ENCODE measurements at regions not wholly inside any gene's neighbourhood (a gene's known extent, or its start where the extent isn't known, plus 50 kb on each side); places are given as distances from the start of the nearest gene placed in this dataset.

DNA sequence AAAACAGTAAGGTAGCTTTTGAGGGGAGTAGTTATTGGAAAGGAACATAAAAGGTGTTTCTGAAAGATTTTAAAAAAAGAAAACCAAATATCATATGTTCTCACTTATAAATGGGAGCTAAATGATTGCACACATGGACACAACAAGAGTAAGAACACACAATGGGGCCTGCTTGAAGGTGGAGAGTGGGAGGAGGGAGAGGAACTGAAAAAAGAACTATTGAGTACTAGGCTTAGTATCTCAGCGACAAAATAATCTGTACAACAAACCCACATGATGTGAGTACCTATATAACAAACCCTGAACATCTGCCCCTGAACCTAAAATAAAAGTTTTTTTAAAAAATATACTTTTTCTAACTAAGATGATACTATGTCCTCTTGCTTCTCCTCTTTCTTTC is 138.3 kb downstream of the CGGBP1 start:
- H3K9me3 ChIP-seq (ENCODE audit: control insufficient read depth in 2 of 2, insufficient read depth in 1 of 2, low read length in 1 of 2), result peaks cover 0 to 6% of the 10 kb centered on the region in 2 donors
- no peaks in the 10 kb centered on the region for H3K27me3 ChIP-seq (ENCODE audit: control insufficient read depth in 2 of 2, insufficient read depth in 1 of 2, low read length in 1 of 2)
- no peaks in the 10 kb centered on the region for H3K36me3 ChIP-seq (ENCODE audit: control insufficient read depth in 2 of 2, insufficient read depth in 2 of 2, low read length in 1 of 2)
- H3K27ac ChIP-seq (ENCODE audit: low read depth in 1 of 2, low read length in 1 of 2), result no peak overlapping the region
- no peak overlapping the region for H3K4me3 ChIP-seq (ENCODE audit: low read length in 2 of 2)
- WGBS, result 85% methylated on average over 1 of the region's 1 CpG
- DNase-seq (ENCODE audit: low read depth in 6 of 9, low spot score in 9 of 9), result no peak
- no peaks in the 10 kb centered on the region for H3K4me1 ChIP-seq (ENCODE audit: control insufficient read depth in 2 of 2, insufficient read depth in 2 of 2, low read length in 2 of 2)

DNA sequence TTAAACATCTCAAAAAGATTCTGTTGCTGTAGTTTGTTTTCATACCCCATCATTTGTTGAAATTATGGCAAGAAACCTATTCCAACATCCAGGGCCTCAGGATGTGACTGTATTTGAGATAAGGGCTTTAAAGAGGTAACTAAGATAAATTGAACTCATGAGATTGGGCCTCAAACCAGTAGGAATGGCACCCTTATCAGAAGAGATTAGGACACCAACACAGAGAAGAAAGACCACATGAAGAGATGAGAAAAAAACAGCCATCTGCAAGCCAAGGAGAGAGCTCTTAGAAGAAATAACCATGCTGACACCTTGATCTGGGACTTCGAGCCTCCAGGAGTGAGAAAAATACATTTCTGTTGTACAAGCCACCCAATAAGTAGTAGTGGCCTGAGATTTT is 157.7 kb downstream of the CGGBP1 start:
- DNase-seq (ENCODE audit: low read depth in 6 of 9, low spot score in 9 of 9), result no peak
- no peaks in the 10 kb centered on the region for H3K4me1 ChIP-seq (ENCODE audit: control insufficient read depth in 2 of 2, insufficient read depth in 2 of 2, low read length in 2 of 2)
- H3K27me3 ChIP-seq (ENCODE audit: control insufficient read depth in 2 of 2, insufficient read depth in 1 of 2, low read length in 1 of 2), result no peaks in the 10 kb centered on the region
- H3K36me3 ChIP-seq (ENCODE audit: control insufficient read depth in 2 of 2, insufficient read depth in 2 of 2, low read length in 1 of 2), result no peaks in the 10 kb centered on the region
- no peak overlapping the region for H3K4me3 ChIP-seq (ENCODE audit: low read length in 2 of 2)
- no peaks in the 10 kb centered on the region for H3K9me3 ChIP-seq (ENCODE audit: control insufficient read depth in 2 of 2, insufficient read depth in 1 of 2, low read length in 1 of 2)
- H3K27ac ChIP-seq (ENCODE audit: low read depth in 1 of 2, low read length in 1 of 2), result no peak overlapping the region
- WGBS, result 91% methylated on average over 1 of the region's 1 CpG

DNA sequence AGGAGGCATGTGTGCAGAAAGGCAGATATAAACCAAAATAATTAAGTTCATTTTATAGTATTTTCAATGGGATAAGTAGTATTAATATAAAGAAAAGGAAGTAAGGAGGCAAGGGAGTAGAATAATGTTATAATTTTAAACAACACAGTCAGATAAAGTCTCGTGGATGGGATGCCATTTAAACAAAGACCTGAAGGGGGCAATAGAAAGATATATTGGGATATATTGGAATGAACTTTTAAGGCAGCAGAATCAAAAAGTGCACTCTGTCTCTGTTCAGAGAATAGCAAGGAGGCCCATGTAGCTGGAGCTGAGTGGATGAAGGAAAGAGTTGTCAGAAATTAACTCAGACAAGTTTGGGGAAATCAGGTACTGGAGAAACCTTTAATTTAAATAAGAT is 158.7 kb downstream of the CGGBP1 start:
- no peaks in the 10 kb centered on the region for H3K4me1 ChIP-seq (ENCODE audit: control insufficient read depth in 2 of 2, insufficient read depth in 2 of 2, low read length in 2 of 2)
- H3K4me3 ChIP-seq (ENCODE audit: low read length in 2 of 2), result no peak overlapping the region
- peak in 1 of 9 donors; percentile 0 for DNase-seq (ENCODE audit: low read depth in 6 of 9, low spot score in 9 of 9)
- WGBS, result 92% methylated on average over 1 of the region's 1 CpG
- no peaks in the 10 kb centered on the region for H3K27me3 ChIP-seq (ENCODE audit: control insufficient read depth in 2 of 2, insufficient read depth in 1 of 2, low read length in 1 of 2)
- H3K36me3 ChIP-seq (ENCODE audit: control insufficient read depth in 2 of 2, insufficient read depth in 2 of 2, low read length in 1 of 2), result no peaks in the 10 kb centered on the region
- H3K27ac ChIP-seq (ENCODE audit: low read depth in 1 of 2, low read length in 1 of 2), result no peak overlapping the region
- H3K9me3 ChIP-seq (ENCODE audit: control insufficient read depth in 2 of 2, insufficient read depth in 1 of 2, low read length in 1 of 2), result no peaks in the 10 kb centered on the region

DNA sequence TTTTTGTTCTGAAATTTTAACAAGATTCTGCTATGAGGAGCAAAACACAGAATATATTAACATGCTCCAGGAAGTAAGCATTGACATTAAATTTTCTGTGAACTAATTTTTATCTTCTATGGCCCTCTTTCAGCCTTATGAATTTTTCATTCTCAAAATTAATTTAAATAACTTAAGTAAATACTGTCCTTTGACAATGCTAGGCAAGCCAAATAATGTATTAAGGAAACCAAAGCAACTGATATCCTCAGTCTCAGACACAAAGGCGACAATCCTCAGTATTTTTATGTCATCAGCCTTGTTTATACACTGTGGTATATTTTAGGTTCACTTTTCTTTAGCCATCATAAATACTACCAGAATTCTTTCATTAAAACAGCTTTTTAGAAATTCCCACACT is 159.8 kb downstream of the CGGBP1 start:
- Histone ChIP-seq H3K27me3 (ENCODE audit: control insufficient read depth in 2 of 2, insufficient read depth in 1 of 2, low read length in 1 of 2) (no peaks in the 10 kb centered on the region), H3K9me3 (ENCODE audit: control insufficient read depth in 2 of 2, insufficient read depth in 1 of 2, low read length in 1 of 2) (no peaks in the 10 kb centered on the region), H3K27ac (ENCODE audit: low read depth in 1 of 2, low read length in 1 of 2) (no peak overlapping the region), H3K4me3 (ENCODE audit: low read length in 2 of 2) (no peak overlapping the region), H3K36me3 (ENCODE audit: control insufficient read depth in 2 of 2, insufficient read depth in 2 of 2, low read length in 1 of 2) (no peaks in the 10 kb centered on the region), H3K4me1 (ENCODE audit: control insufficient read depth in 2 of 2, insufficient read depth in 2 of 2, low read length in 2 of 2) (no peaks in the 10 kb centered on the region)
- WGBS, result 99% methylated on average over 1 of the region's 1 CpG
- DNase-seq (ENCODE audit: low read depth in 6 of 9, low spot score in 9 of 9), result no peak

DNA sequence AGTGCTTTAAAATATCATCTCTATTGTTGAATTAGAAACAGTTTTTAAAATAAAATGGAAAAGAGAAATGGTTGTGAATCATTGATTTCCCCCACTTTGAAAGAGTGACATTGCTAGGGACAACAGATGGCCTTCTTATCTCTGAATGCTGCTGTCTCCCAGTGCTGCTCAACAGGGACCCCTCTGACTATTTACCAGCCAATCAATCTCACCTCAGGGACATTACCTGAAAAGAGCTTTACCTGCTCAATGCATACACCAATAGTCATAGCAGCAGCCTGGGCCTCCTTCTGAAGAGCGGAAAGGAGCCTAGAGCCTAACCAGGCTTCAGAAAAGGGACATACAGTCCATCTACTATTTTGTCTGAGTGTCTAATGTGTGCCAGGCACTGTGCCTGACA is 162.8 kb downstream of the CGGBP1 start:
- Histone ChIP-seq H3K27me3 (ENCODE audit: control insufficient read depth in 2 of 2, insufficient read depth in 1 of 2, low read length in 1 of 2) (no peaks in the 10 kb centered on the region), H3K9me3 (ENCODE audit: control insufficient read depth in 2 of 2, insufficient read depth in 1 of 2, low read length in 1 of 2) (no peaks in the 10 kb centered on the region), H3K4me1 (ENCODE audit: control insufficient read depth in 2 of 2, insufficient read depth in 2 of 2, low read length in 2 of 2) (no peaks in the 10 kb centered on the region), H3K36me3 (ENCODE audit: control insufficient read depth in 2 of 2, insufficient read depth in 2 of 2, low read length in 1 of 2) (no peaks in the 10 kb centered on the region), H3K4me3 (ENCODE audit: low read length in 2 of 2) (no peak overlapping the region), H3K27ac (ENCODE audit: low read depth in 1 of 2, low read length in 1 of 2) (no peak overlapping the region)
- no peak for DNase-seq (ENCODE audit: low read depth in 6 of 9, low spot score in 9 of 9)
- WGBS, result 94% methylated on average over 1 of the region's 1 CpG

DNA sequence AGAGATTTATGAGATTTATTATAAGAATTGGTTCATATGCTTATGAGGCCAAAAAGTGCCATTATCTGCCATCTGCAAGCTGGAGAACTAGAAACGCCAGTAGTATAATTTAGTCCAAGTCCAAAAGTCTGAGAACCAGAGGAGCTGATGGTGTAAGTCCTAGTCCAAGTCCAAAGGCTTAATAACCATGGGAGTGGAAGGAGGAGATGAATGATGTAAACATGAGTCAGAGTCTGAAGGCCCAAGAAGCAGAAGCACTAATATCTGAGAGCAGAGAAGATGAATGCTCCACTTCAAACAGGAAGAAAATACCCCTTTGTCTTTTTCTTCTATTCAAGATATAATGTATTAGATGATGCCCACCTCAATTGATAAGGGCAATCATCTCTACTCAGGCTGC is 185.7 kb downstream of the CGGBP1 start:
- 95% methylated on average over 1 of the region's 1 CpG for WGBS
- Histone ChIP-seq H3K4me1 (ENCODE audit: control insufficient read depth in 2 of 2, insufficient read depth in 2 of 2, low read length in 2 of 2) (no peaks in the 10 kb centered on the region), H3K27ac (ENCODE audit: low read depth in 1 of 2, low read length in 1 of 2) (no peak overlapping the region), H3K4me3 (ENCODE audit: low read length in 2 of 2) (no peak overlapping the region), H3K27me3 (ENCODE audit: control insufficient read depth in 2 of 2, insufficient read depth in 1 of 2, low read length in 1 of 2) (no peaks in the 10 kb centered on the region), H3K9me3 (ENCODE audit: control insufficient read depth in 2 of 2, insufficient read depth in 1 of 2, low read length in 1 of 2) (no peaks in the 10 kb centered on the region), H3K36me3 (ENCODE audit: control insufficient read depth in 2 of 2, insufficient read depth in 2 of 2, low read length in 1 of 2) (no peaks in the 10 kb centered on the region)
- no peak for DNase-seq (ENCODE audit: low read depth in 6 of 9, low spot score in 9 of 9)

DNA sequence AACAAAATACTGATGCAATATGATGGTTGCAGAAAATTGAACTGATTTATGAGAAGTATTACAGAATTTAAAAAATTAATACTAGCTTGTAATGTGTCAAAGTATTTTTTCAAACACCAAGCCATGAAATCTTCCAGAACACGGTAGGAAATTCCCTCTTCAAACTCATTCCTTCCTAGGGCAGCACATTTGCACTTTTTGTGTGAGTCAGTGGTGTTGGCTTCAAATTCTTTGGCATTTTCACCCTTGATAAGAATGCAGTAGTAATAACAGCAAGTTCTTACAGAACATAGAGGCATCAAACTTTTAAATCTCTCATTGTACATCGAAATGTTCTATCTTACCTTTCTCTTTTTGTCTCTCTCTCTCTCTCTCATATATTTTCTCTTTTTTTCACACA is 191.8 kb downstream of the CGGBP1 start:
- H3K4me1 ChIP-seq (ENCODE audit: control insufficient read depth in 2 of 2, insufficient read depth in 2 of 2, low read length in 2 of 2), result no peaks in the 10 kb centered on the region
- no peaks in the 10 kb centered on the region for H3K9me3 ChIP-seq (ENCODE audit: control insufficient read depth in 2 of 2, insufficient read depth in 1 of 2, low read length in 1 of 2)
- no peak overlapping the region for H3K4me3 ChIP-seq (ENCODE audit: low read length in 2 of 2)
- H3K27me3 ChIP-seq (ENCODE audit: control insufficient read depth in 2 of 2, insufficient read depth in 1 of 2, low read length in 1 of 2), result no peaks in the 10 kb centered on the region
- DNase-seq (ENCODE audit: low read depth in 6 of 9, low spot score in 9 of 9), result no peak
- no peaks in the 10 kb centered on the region for H3K36me3 ChIP-seq (ENCODE audit: control insufficient read depth in 2 of 2, insufficient read depth in 2 of 2, low read length in 1 of 2)
- no peak overlapping the region for H3K27ac ChIP-seq (ENCODE audit: low read depth in 1 of 2, low read length in 1 of 2)
- 91% methylated on average over 2 of the region's 2 CpGs for WGBS

DNA sequence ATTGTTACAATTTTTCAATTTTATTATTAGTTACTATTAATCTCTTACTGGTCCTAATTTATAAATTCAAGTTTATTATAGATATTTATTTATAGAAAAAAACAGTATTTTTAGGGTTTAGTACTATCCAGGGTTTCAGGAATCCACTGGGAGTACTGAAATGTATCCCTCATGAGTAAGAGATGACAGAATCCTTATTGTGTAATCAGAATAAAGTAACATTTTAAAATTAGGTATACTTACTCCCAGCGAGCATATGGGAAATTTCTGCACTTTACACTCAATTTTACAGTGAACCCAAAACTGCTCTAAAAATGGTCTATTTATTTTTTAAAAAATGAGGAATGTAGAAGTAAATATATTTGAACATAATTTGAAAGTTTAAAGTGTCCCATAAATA is 202.7 kb downstream of the CGGBP1 start:
- Histone ChIP-seq H3K36me3 (ENCODE audit: control insufficient read depth in 2 of 2, insufficient read depth in 2 of 2, low read length in 1 of 2) (no peaks in the 10 kb centered on the region), H3K27me3 (ENCODE audit: control insufficient read depth in 2 of 2, insufficient read depth in 1 of 2, low read length in 1 of 2) (no peaks in the 10 kb centered on the region), H3K27ac (ENCODE audit: low read depth in 1 of 2, low read length in 1 of 2) (no peak overlapping the region), H3K4me1 (ENCODE audit: control insufficient read depth in 2 of 2, insufficient read depth in 2 of 2, low read length in 2 of 2) (no peaks in the 10 kb centered on the region), H3K4me3 (ENCODE audit: low read length in 2 of 2) (no peak overlapping the region), H3K9me3 (ENCODE audit: control insufficient read depth in 2 of 2, insufficient read depth in 1 of 2, low read length in 1 of 2) (no peaks in the 10 kb centered on the region)
- no peak for DNase-seq (ENCODE audit: low read depth in 6 of 9, low spot score in 9 of 9)
- WGBS, result 96% methylated on average over 1 of the region's 1 CpG

DNA sequence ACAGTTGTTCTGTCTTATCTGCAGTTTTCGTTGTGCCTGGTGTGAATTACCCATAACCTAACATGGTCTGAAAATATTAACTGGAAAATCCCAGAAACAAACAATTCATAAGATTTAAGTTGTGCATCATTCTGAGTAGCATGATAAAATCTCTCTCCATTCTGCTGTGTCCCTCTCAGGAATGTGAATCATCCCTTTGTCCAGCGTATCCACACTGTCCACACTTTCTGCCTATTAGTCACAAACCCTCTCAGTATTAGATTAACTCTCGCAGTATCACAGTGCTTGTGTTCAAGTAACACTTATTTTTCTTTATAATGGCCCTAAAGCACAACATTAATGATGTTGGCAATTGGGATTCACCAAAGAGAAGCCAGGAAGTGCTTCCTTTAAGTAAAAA is 203.2 kb downstream of the CGGBP1 start:
- 96% methylated on average over 3 of the region's 3 CpGs for WGBS
- no peaks in the 10 kb centered on the region for H3K27me3 ChIP-seq (ENCODE audit: control insufficient read depth in 2 of 2, insufficient read depth in 1 of 2, low read length in 1 of 2)
- no peaks in the 10 kb centered on the region for H3K9me3 ChIP-seq (ENCODE audit: control insufficient read depth in 2 of 2, insufficient read depth in 1 of 2, low read length in 1 of 2)
- no peak for DNase-seq (ENCODE audit: low read depth in 6 of 9, low spot score in 9 of 9)
- H3K27ac ChIP-seq (ENCODE audit: low read depth in 1 of 2, low read length in 1 of 2), result no peak overlapping the region
- H3K4me1 ChIP-seq (ENCODE audit: control insufficient read depth in 2 of 2, insufficient read depth in 2 of 2, low read length in 2 of 2), result no peaks in the 10 kb centered on the region
- no peak overlapping the region for H3K4me3 ChIP-seq (ENCODE audit: low read length in 2 of 2)
- no peaks in the 10 kb centered on the region for H3K36me3 ChIP-seq (ENCODE audit: control insufficient read depth in 2 of 2, insufficient read depth in 2 of 2, low read length in 1 of 2)

DNA sequence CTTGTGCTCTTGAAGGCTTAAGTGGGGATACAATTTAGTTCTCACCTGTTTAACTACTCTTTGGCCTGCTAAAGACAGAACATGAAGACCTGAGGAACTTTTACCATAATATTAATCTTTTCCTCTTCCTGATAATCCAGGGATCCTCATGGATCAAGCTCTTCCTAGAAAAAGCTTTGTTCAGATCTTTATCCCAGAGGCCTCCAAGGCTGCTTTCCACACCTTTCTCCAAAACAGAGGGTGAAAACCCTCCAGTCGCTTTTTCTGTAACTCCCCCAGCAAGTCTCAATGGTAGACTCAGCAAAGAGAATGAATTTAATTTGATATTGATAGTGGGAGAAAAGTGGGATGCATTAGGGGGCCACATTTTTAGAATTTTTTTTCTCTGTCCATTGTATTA is 203.6 kb downstream of the CGGBP1 start:
- H3K4me1 ChIP-seq (ENCODE audit: control insufficient read depth in 2 of 2, insufficient read depth in 2 of 2, low read length in 2 of 2), result no peaks in the 10 kb centered on the region
- 94% methylated on average over 1 of the region's 1 CpG for WGBS
- H3K9me3 ChIP-seq (ENCODE audit: control insufficient read depth in 2 of 2, insufficient read depth in 1 of 2, low read length in 1 of 2), result no peaks in the 10 kb centered on the region
- no peak overlapping the region for H3K4me3 ChIP-seq (ENCODE audit: low read length in 2 of 2)
- no peak for DNase-seq (ENCODE audit: low read depth in 6 of 9, low spot score in 9 of 9)
- no peak overlapping the region for H3K27ac ChIP-seq (ENCODE audit: low read depth in 1 of 2, low read length in 1 of 2)
- no peaks in the 10 kb centered on the region for H3K36me3 ChIP-seq (ENCODE audit: control insufficient read depth in 2 of 2, insufficient read depth in 2 of 2, low read length in 1 of 2)
- no peaks in the 10 kb centered on the region for H3K27me3 ChIP-seq (ENCODE audit: control insufficient read depth in 2 of 2, insufficient read depth in 1 of 2, low read length in 1 of 2)

Data from thymus (tissue), 11 donors.